ENCODE measurements at regions not wholly inside any gene's neighbourhood (a gene's known extent, or its start where the extent isn't known, plus 50 kb on each side); places are given as distances from the start of the nearest gene placed in this dataset.

GRCh38 chr2:118449401-118449800 is 361.1 kb downstream of the INSIG2 start:
- ATAC-seq (no peak), DNase-seq (no peak)
- H3K36me3 ChIP-seq: no peaks in the 10 kb centered on the region
- H3K9me3 ChIP-seq: peaks cover 0 to 10% (median 0%) of the 10 kb centered on the region in 12 donors
- H3K4me1 ChIP-seq: no peaks in the 10 kb centered on the region
- H3K4me3 ChIP-seq: no peak overlapping the region
- H3K27ac ChIP-seq: no peak overlapping the region
- no peaks in the 10 kb centered on the region for H3K27me3 ChIP-seq
- intact Hi-C loops (cut with DNase I): no loop called here
- TF ChIP-seq POLR2A (IDR thresholded peaks at IDR 0.05): no peak
- no peak for TF ChIP-seq CTCF (IDR thresholded peaks at IDR 0.05)
- 67 to 79% (median 75%) methylated on average over 2 of the region's 2 CpGs for WGBS, 4 donors

- ATAC-seq (no peak), DNase-seq (no peak)
- H3K36me3 ChIP-seq: no peaks in the 10 kb centered on the region
- intact Hi-C loops (cut with DNase I): no loop called here
- peaks cover 0 to 5% (median 0%) of the 10 kb centered on the region in 9 donors for H3K27me3 ChIP-seq
- 41 to 58% (median 53%) methylated on average over 2 of the region's 2 CpGs for WGBS, 4 donors
- peaks cover 0 to 7% (median 0%) of the 10 kb centered on the region in 12 donors for H3K9me3 ChIP-seq
- TF ChIP-seq CTCF (IDR thresholded peaks at IDR 0.05): no peak
- no peak for TF ChIP-seq POLR2A (IDR thresholded peaks at IDR 0.05)
- H3K4me3 ChIP-seq: no peak overlapping the region
- H3K27ac ChIP-seq: no peak overlapping the region
- H3K4me1 ChIP-seq: no peaks in the 10 kb centered on the region
Observed at GRCh38 chr2:118443596-118443995, 355.3 kb downstream of the INSIG2 start.

- no peaks in the 10 kb centered on the region for H3K36me3 ChIP-seq
- H3K27me3 ChIP-seq: peaks cover 0 to 5% (median 0%) of the 10 kb centered on the region in 9 donors
- intact Hi-C loops (cut with DNase I): no loop called here
- no peak for TF ChIP-seq POLR2A (IDR thresholded peaks at IDR 0.05)
- TF ChIP-seq CTCF (IDR thresholded peaks at IDR 0.05): no peak
- H3K4me3 ChIP-seq: no peak overlapping the region
- H3K4me1 ChIP-seq: no peaks in the 10 kb centered on the region
- H3K27ac ChIP-seq: no peak overlapping the region
- DNase-seq: no peak
- no peak for ATAC-seq
- peaks cover 0 to 7% (median 0%) of the 10 kb centered on the region in 12 donors for H3K9me3 ChIP-seq
- 72 to 86% (median 77%) methylated on average over 3 of the region's 3 CpGs for WGBS, 4 donors
Observed at GRCh38 chr2:118442996-118443553, 354.8 kb downstream of the INSIG2 start.

- ATAC-seq: no peak
- DNase-seq: no peak
- no peak for TF ChIP-seq POLR2A (IDR thresholded peaks at IDR 0.05)
- no peak for TF ChIP-seq CTCF (IDR thresholded peaks at IDR 0.05)
- 38 to 77% (median 46%) methylated on average over 1 of the region's 1 CpG for WGBS, 4 donors
- peaks cover 0 to 5% (median 0%) of the 10 kb centered on the region in 9 donors for H3K27me3 ChIP-seq
- peaks cover 0 to 7% (median 0%) of the 10 kb centered on the region in 12 donors for H3K9me3 ChIP-seq
- no peaks in the 10 kb centered on the region for H3K36me3 ChIP-seq
- H3K4me3 ChIP-seq: no peak overlapping the region
- intact Hi-C loops (cut with DNase I): no loop called here
- H3K27ac ChIP-seq: no peak overlapping the region
- H3K4me1 ChIP-seq: no peaks in the 10 kb centered on the region
Observed at GRCh38 chr2:118442046-118442445, 353.8 kb downstream of the INSIG2 start.
